NT2/D1 (cell line): ENCODE measurements at regions not wholly inside any gene's neighbourhood (a gene's known extent, or its start where the extent isn't known, plus 50 kb on each side); places are given as distances from the start of the nearest gene placed in this dataset.

Source experiments
- DNase-seq: peaks from one replicate; pipeline ENCODE4 v3.0.0-alpha.2; 2011; ENCODE audit warnings: low read depth, low spot score
- H3K27me3 ChIP-seq: 2 replicates; pipeline ENCODE4 v1.6.0; 2011; ENCODE audit warnings: mild to moderate bottlenecking; ENCODE audit not compliant: insufficient read length, insufficient read depth
- H3K36me3 ChIP-seq: 2 replicates; pipeline ENCODE4 v1.6.1; 2011; ENCODE audit warnings: mild to moderate bottlenecking, low read length, mixed read lengths; ENCODE audit not compliant: insufficient read depth, insufficient read length
- H3K4me1 ChIP-seq: 2 replicates; pipeline ENCODE4 v1.5.1; 2011; ENCODE audit not compliant: insufficient read depth, insufficient read length
- H3K4me3 ChIP-seq: 2 replicates; pipeline ENCODE4 v1.5.1; 2011; ENCODE audit warnings: low read depth; ENCODE audit not compliant: insufficient read length
- H3K9ac ChIP-seq: 2 replicates; pipeline ENCODE4 v1.6.0; 2011; ENCODE audit warnings: low read depth; ENCODE audit not compliant: insufficient read length
- H3K9me3 ChIP-seq: 2 replicates; pipeline ENCODE4 v1.5.1; 2011; ENCODE audit warnings: mild to moderate bottlenecking, low read length; ENCODE audit not compliant: insufficient read depth
- SUZ12 ChIP-seq: IDR thresholded peaks from 2 replicates; pipeline ENCODE4 v1.6.1; 2011; ENCODE audit not compliant: insufficient read length, insufficient read depth; ENCODE audit errors: extremely low read depth
- YY1 ChIP-seq: IDR thresholded peaks from 2 replicates; pipeline ENCODE4 v1.6.1; 2011; ENCODE audit not compliant: insufficient read length, insufficient read depth
- ZNF274 ChIP-seq: IDR thresholded peaks from 2 replicates; pipeline ENCODE4 v1.6.1; 2011; ENCODE audit warnings: mild to moderate bottlenecking, low read depth, low read length

GRCh38 chr5:72005671-72006070, 101.6 kb upstream of the MAP1B start:
- Histone ChIP-seq H3K36me3 (no peaks in the 10 kb centered on the region), H3K9me3 (no peaks in the 10 kb centered on the region), H3K9ac (no peak overlapping the region), H3K4me3 (no peak overlapping the region), H3K27me3 (no peaks in the 10 kb centered on the region), H3K4me1 (no peaks in the 10 kb centered on the region)
- TF ChIP-seq SUZ12 (no peak), ZNF274 (no peak), YY1 (no peak)
- no peak for DNase-seq

GRCh38 chr5:72006361-72006760, 100.9 kb upstream of the MAP1B start:
- Histone ChIP-seq H3K36me3 (no peaks in the 10 kb centered on the region), H3K9me3 (no peaks in the 10 kb centered on the region), H3K9ac (no peak overlapping the region), H3K4me1 (no peaks in the 10 kb centered on the region), H3K4me3 (no peak overlapping the region), H3K27me3 (no peaks in the 10 kb centered on the region)
- TF ChIP-seq YY1: no peak
- no peak for TF ChIP-seq SUZ12
- TF ChIP-seq ZNF274: no peak
- DNase-seq: no peak

- no peak overlapping the region for H3K9ac ChIP-seq
- H3K36me3 ChIP-seq: no peaks in the 10 kb centered on the region
- DNase-seq: no peak
- no peaks in the 10 kb centered on the region for H3K9me3 ChIP-seq
- H3K4me1 ChIP-seq: no peaks in the 10 kb centered on the region
- no peak for TF ChIP-seq YY1
- no peak overlapping the region for H3K4me3 ChIP-seq
- H3K27me3 ChIP-seq: no peaks in the 10 kb centered on the region
These were observed 99.8 kb upstream of the MAP1B start for GRCh38 chr5:72007336-72008111.

GRCh38 chr5:72009280-72009679, 98.0 kb upstream of the MAP1B start:
- H3K36me3 ChIP-seq: no peaks in the 10 kb centered on the region
- H3K9ac ChIP-seq: no peak overlapping the region
- no peaks in the 10 kb centered on the region for H3K9me3 ChIP-seq
- H3K4me1 ChIP-seq: no peaks in the 10 kb centered on the region
- H3K4me3 ChIP-seq: no peak overlapping the region
- TF ChIP-seq YY1: no peak
- TF ChIP-seq SUZ12: no peak
- TF ChIP-seq ZNF274: no peak
- no peak for DNase-seq
- H3K27me3 ChIP-seq: no peaks in the 10 kb centered on the region

GRCh38 chr5:72010430-72010829, 96.8 kb upstream of the MAP1B start:
- TF ChIP-seq SUZ12 (no peak), ZNF274 (no peak), YY1 (no peak)
- Histone ChIP-seq H3K36me3 (no peaks in the 10 kb centered on the region), H3K4me3 (no peak overlapping the region), H3K27me3 (no peaks in the 10 kb centered on the region), H3K4me1 (no peaks in the 10 kb centered on the region), H3K9me3 (no peaks in the 10 kb centered on the region), H3K9ac (no peak overlapping the region)
- no peak for DNase-seq

GRCh38 chr5:72012906-72013305, 94.4 kb upstream of the MAP1B start:
- peaks cover under 1% of the 10 kb centered on the region; the same call in 1 of the 2 replicates for H3K9me3 ChIP-seq
- H3K4me1 ChIP-seq: no peaks in the 10 kb centered on the region
- TF ChIP-seq ZNF274: no peak
- no peak for TF ChIP-seq YY1
- no peak for TF ChIP-seq SUZ12
- H3K27me3 ChIP-seq: no peaks in the 10 kb centered on the region
- H3K4me3 ChIP-seq: no peak overlapping the region
- no peaks in the 10 kb centered on the region for H3K36me3 ChIP-seq
- H3K9ac ChIP-seq: no peak overlapping the region
- DNase-seq: no peak

- Histone ChIP-seq H3K27me3 (no peaks in the 10 kb centered on the region), H3K36me3 (no peaks in the 10 kb centered on the region), H3K9me3 (peaks cover 10% of the 10 kb centered on the region; the same call in 1 of the 2 replicates), H3K4me1 (no peaks in the 10 kb centered on the region), H3K9ac (no peak overlapping the region), H3K4me3 (no peak overlapping the region)
- no peak for DNase-seq
- no peak for TF ChIP-seq ZNF274
- TF ChIP-seq YY1: no peak
- TF ChIP-seq SUZ12: no peak
These were observed 93.3 kb upstream of the MAP1B start for GRCh38 chr5:72013766-72014624.
